Fibroblast of villous mesenchyme (primary cell): ENCODE measurements at regions not wholly inside any gene's neighbourhood (a gene's known extent, or its start where the extent isn't known, plus 50 kb on each side); places are given as distances from the start of the nearest gene placed in this dataset.

Experiments
- DNase-seq: peaks from one replicate; pipeline ENCODE4 v3.0.0-alpha.2; 2010; ENCODE audit warnings: low read depth
- H3K4me3 ChIP-seq: 2 replicates; pipeline ENCODE4 v1.5.1; 2011; ENCODE audit warnings: low read depth, mild to moderate bottlenecking, low read length
- CTCF ChIP-seq: IDR thresholded peaks from 2 replicates; pipeline ENCODE4 v1.5.1; 2012; ENCODE audit warnings: low read depth, mild to moderate bottlenecking, low read length; ENCODE audit not compliant: insufficient read depth

GRCh38 chr5:175124251-175124813 lies 319.6 kb downstream of the DRD1 start:
- H3K4me3 ChIP-seq = no peak overlapping the region
- no peak for DNase-seq
- no peak for TF ChIP-seq CTCF

GRCh38 chr5:175123542-175123941 lies 320.4 kb downstream of the DRD1 start:
- TF ChIP-seq CTCF = no peak

GRCh38 chr5:175121457-175121856 lies 322.5 kb downstream of the DRD1 start:
- DNase-seq = no peak
- no peak for TF ChIP-seq CTCF
- no peak overlapping the region for H3K4me3 ChIP-seq

More at GRCh38 chr5:175123542-175123941, 320.4 kb downstream of the DRD1 start:
- no peak for DNase-seq
- no peak overlapping the region for H3K4me3 ChIP-seq

GRCh38 chr5:175120412-175120811 lies 323.6 kb downstream of the DRD1 start:
- no peak for DNase-seq
- TF ChIP-seq CTCF = no peak

GRCh38 chr5:175118700-175119309 lies 325.2 kb downstream of the DRD1 start:
- DNase-seq = no peak
- TF ChIP-seq CTCF = no peak
- no peak overlapping the region for H3K4me3 ChIP-seq

More at GRCh38 chr5:175120412-175120811, 323.6 kb downstream of the DRD1 start:
- H3K4me3 ChIP-seq = no peak overlapping the region

- DNase-seq = no peak
- H3K4me3 ChIP-seq = no peak overlapping the region
- TF ChIP-seq CTCF = no peak
These were observed 327.4 kb downstream of the DRD1 start for GRCh38 chr5:175116466-175117048.
